ENCODE measurements at regions not wholly inside any gene's neighbourhood (a gene's known extent, or its start where the extent isn't known, plus 50 kb on each side); places are given as distances from the start of the nearest gene placed in this dataset.

DNA sequence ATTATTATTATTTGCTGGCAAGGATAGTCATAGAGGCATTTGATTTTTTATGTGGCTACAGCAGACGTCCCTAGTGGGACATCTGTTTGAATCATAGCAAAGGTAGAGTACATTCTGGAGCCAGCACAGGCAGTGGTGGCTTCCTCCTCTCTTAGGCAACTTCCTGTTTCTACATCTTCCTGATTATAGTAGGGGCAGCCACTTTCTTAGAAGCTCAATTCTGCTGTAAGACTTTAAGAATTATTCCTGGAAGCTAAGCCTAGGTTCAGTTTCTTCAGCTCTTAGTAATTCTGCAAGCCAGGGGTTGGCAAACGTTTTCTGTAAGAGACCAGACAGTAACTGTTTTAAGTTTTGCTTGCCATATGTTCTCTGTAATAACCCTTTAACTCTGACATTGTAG is 129.3 kb upstream of the TENM4 start:
- TF ChIP-seq, protein P1, sequence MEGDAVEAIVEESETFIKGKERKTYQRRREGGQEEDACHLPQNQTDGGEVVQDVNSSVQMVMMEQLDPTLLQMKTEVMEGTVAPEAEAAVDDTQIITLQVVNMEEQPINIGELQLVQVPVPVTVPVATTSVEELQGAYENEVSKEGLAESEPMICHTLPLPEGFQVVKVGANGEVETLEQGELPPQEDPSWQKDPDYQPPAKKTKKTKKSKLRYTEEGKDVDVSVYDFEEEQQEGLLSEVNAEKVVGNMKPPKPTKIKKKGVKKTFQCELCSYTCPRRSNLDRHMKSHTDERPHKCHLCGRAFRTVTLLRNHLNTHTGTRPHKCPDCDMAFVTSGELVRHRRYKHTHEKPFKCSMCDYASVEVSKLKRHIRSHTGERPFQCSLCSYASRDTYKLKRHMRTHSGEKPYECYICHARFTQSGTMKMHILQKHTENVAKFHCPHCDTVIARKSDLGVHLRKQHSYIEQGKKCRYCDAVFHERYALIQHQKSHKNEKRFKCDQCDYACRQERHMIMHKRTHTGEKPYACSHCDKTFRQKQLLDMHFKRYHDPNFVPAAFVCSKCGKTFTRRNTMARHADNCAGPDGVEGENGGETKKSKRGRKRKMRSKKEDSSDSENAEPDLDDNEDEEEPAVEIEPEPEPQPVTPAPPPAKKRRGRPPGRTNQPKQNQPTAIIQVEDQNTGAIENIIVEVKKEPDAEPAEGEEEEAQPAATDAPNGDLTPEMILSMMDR (IDR thresholded peaks at IDR 0.05): no peak
- no peak for TF ChIP-seq POLR2A (IDR thresholded peaks at IDR 0.05)

Data from Peyer's patch (tissue), 4 donors.